GM21619 (cell line): ENCODE measurements at regions not wholly inside any gene's neighbourhood (a gene's known extent, or its start where the extent isn't known, plus 50 kb on each side); places are given as distances from the start of the nearest gene placed in this dataset.

Source experiments
- ATAC-seq: cut with Tn5 transposase; IDR thresholded peaks from one replicate; pipeline ENCODE4 v1.9.1; 2021; ENCODE audit not compliant: unreplicated experiment

DNA sequence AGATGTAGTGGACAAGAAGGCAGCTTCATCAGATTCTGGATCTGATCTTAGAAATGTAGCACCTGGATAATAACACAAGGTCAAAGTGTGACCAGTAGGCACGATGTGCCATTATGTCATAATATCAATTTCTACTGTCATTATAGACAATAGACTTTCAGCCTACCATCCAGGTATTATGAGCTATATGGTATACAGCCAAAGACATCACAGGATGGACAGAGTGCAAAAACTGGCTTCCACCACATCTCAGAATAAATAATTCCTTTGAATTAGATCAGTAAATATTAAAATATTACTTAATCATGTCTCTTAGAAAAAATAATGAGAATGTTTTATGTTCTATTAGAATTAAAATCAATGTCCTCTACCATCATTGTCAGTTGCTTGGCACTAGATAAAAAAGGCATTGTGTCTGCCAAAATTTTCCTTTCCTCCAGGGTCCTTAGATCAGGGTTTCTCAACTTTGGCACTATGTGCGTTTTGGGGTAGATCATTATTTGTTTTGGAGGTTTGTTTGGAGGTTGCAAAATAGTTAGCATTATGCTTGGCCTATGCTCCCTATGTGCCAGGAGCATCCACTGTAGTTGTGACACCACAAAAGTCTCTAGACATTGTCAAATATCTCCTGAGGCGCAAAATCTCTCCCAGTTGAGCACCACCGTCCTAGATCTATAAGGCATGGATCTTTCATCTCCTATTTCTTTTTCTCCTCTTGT lies 86.7 kb upstream of the NRIP1 start:
- ATAC-seq, result no peak

GRCh38 chr21:15152591-15152990 lies 87.8 kb upstream of the NRIP1 start:
- no peak for ATAC-seq

DNA sequence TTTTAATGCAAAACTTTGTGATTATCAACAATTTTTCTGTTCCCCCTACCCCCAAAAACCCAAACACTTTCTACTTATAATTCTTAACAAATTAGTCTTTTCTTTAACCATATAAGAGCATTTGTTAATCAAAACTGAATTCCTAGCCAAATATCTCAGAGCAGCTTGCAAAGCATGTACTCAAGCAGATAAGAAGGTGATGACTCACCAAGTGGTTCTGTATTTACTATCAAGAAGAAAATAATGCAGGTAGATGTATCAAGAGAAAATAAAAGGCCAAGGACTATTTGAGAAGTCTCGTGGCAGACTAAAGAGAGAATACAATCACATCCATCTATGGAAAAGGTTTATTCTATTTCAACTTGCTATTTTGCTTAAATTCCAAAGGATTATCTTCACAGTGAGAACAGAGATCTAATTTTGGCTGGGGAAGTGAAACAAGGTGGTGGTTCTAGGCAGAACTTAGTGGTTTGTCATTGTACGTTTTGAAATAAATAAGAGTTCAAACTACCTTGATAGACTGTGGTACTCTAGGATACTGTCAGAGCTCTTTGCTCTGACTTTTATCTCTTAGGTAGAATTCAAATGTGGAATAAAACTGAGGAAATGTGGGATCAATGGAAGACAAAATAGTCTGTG lies 94.7 kb upstream of the NRIP1 start:
- ATAC-seq, result no peak

GRCh38 chr21:15160136-15160535 lies 95.3 kb upstream of the NRIP1 start:
- ATAC-seq, result no peak

DNA sequence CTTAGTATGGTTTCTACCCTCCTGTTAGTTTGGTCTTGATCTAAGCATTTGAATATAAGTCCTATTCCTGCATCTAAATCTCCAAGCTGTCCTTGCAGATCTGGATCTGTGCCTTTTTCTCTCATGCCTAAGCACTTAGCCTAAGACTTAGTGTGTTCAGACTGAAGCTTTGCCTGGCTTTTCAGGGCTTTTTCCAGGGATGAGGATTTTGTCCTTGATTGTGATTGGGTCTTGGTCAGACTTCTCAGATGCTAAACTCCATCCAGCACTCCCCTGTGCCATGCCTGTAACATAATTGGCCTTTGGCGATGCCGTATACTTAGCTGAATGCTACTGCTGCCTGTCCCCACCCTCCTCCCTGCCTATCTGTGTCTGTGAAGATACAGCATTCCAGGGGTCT lies 98.1 kb upstream of the NRIP1 start:
- ATAC-seq, result no peak

GRCh38 chr21:15164273-15164672 lies 99.5 kb upstream of the NRIP1 start:
- no peak for ATAC-seq

- no peak for ATAC-seq
Observed at GRCh38 chr21:15164678-15165303, 100.0 kb upstream of the NRIP1 start.

DNA sequence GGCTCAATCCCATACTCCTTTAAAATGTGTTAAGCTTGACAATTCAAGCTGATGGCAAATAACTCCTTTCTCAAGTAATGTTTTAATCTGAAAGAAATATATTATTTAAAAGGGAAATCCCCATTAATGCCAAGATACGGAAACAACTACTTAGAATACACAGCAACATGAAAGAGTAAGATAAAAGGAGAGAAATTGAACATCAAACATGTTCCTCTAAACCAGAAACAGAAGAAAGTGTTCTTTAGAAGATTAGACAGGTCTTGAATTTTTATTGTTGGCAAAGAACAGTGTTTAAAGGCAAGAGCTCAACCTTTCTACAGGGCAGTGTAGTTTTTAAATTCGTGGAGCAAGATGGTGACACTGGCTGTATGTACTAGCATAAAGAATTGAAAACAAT lies 105.8 kb upstream of the NRIP1 start:
- no peak for ATAC-seq

GRCh38 chr21:15171546-15171945 lies 106.7 kb upstream of the NRIP1 start:
- no peak for ATAC-seq

- no peak for ATAC-seq
Observed at GRCh38 chr21:15172963-15173362, 108.2 kb upstream of the NRIP1 start.

DNA sequence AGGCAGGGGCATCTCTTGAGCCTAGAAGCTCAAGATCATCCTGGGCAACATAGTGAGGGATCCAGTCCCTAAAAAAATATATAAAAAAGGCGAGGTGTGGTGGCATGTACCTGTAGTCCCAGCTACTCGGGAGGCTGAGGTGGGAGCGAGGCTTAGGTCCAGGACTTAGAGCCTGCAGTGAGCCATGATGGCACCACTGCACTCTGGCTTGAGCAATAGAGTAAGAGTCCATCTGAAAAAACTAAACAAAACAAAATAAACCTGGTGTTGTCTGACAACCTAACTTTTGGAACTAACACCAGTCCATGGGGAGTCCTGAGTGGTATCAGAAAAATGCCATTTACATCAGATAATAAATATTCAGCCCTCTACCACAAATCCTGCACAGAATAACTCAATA lies 110.1 kb upstream of the NRIP1 start:
- no peak for ATAC-seq

- ATAC-seq, result no peak
Observed at GRCh38 chr21:15182731-15183130, 117.9 kb upstream of the NRIP1 start.

GRCh38 chr21:15183813-15184257 lies 119.0 kb upstream of the NRIP1 start:
- ATAC-seq, result no peak

GRCh38 chr21:15190412-15190811 lies 125.6 kb upstream of the NRIP1 start:
- no peak for ATAC-seq

GRCh38 chr21:15190837-15191236 lies 126.0 kb upstream of the NRIP1 start:
- ATAC-seq, result no peak

DNA sequence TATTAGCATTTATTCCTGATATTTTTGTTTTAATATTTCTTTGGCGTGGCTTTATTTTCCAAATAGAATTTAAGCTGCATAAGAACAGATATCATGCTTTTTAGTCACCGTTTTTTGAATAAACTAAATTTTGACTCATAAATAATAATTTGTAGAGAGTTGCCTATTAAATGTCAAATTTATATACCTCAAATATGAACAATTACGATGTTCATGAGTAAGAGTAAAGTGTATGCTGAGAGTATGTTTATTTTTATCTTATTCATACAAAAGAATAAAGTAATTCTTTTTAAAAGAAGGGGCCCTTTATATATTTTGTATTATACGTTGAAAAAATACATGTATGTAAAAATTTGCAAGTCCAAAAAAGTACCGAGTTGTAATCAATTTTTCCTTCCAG lies 126.5 kb upstream of the NRIP1 start:
- no peak for ATAC-seq

DNA sequence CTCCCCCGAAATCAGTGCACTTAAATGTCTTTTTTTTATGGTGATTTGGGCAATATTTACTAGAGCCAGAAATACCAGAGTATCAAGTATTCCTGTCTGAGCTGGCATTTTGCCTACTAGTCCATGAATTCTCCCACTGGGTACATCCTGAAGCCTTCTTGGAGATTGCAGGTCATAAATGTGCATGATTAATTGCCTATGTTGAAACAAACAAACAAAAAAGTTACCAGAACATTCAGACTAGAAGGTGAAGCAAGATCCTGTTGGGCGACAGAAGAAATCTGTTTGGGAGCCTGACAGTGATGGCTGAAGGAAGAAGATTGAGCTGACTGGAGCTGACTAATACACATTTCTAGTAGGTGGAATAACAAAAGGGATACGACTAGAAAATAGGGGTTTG lies 127.4 kb upstream of the NRIP1 start:
- ATAC-seq, result no peak

DNA sequence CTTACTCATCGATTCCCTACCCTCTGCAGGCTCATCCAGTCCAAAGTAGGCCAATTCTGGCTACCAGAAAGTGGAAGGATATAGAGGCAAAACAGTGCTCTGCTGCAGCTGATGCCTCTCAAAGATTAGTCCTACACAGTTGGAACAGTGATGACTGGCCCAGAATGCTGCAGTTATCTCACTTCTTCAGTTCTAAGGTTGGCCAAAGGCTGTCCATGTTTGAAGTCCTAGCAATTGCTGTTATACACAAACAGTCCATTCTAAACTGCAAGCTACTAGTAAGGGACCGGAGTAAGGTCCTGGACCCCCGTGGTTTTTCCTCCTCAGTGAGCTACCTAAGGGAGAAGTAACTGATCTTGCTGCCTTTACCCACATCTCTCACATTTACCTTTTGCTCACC lies 129.1 kb upstream of the NRIP1 start:
- ATAC-seq, result no peak

DNA sequence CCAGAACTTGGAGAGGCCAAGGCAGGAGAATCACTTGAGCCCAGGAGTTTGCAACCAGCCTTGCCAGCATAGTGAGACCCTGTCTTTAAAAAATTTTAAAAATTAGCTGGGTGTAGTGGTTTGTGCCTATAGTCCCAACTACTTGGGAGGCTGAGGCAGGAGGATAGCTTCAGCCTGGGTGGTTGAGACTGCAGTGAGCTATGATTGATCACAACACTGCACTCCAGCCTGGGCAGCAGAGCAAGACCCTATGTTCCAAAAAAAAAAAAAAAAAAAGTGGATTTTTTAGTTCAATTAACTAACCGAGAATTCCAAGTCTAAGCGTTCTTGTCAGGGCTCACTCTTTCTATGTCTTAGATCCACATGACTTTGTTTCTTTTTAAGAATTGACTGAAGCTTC lies 130.3 kb upstream of the NRIP1 start:
- ATAC-seq, result no peak

GRCh38 chr21:15195768-15196167 lies 131.0 kb upstream of the NRIP1 start:
- ATAC-seq, result no peak

- no peak for ATAC-seq
Observed at GRCh38 chr21:15197696-15198095, 132.9 kb upstream of the NRIP1 start.
